ENCODE measurements at regions not wholly inside any gene's neighbourhood (a gene's known extent, or its start where the extent isn't known, plus 50 kb on each side); places are given as distances from the start of the nearest gene placed in this dataset.

DNA sequence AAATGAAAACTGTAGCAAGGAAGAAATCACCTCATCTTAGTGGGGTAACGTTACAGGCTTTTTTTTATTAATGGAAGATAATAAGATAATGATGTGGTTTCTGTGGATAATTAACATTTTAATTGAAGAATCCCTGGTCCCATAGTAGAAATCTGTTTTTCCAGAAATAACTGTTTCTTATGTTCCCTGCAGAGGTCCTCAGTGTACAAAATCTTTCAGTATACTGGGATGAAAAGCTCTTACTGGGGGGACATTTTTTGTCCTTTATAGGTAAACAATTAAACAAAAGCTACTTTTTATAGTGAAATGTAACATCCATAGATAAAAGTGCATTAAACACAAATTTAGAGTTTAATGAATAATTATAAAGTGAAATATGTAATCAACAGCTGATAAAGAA, 312.2 kb downstream of the ATXN7L3B start:
- no peak overlapping the region for H3K4me3 ChIP-seq (ENCODE audit: low read depth, poor library complexity, severe bottlenecking)
- DNase-seq (ENCODE audit: low spot score in 2 of 2) = no peak
- 46 to 54% methylated on average over 1 of the region's 1 CpG for WGBS, 2 donors
- intact Hi-C loops (cut with DNase I; ENCODE audit: low total_unique reads) = no loop called here
- TF ChIP-seq, protein P1, sequence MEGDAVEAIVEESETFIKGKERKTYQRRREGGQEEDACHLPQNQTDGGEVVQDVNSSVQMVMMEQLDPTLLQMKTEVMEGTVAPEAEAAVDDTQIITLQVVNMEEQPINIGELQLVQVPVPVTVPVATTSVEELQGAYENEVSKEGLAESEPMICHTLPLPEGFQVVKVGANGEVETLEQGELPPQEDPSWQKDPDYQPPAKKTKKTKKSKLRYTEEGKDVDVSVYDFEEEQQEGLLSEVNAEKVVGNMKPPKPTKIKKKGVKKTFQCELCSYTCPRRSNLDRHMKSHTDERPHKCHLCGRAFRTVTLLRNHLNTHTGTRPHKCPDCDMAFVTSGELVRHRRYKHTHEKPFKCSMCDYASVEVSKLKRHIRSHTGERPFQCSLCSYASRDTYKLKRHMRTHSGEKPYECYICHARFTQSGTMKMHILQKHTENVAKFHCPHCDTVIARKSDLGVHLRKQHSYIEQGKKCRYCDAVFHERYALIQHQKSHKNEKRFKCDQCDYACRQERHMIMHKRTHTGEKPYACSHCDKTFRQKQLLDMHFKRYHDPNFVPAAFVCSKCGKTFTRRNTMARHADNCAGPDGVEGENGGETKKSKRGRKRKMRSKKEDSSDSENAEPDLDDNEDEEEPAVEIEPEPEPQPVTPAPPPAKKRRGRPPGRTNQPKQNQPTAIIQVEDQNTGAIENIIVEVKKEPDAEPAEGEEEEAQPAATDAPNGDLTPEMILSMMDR (IDR thresholded peaks at IDR 0.05) = no peak
- TF ChIP-seq POLR2A (IDR thresholded peaks at IDR 0.05) = no peak

DNA sequence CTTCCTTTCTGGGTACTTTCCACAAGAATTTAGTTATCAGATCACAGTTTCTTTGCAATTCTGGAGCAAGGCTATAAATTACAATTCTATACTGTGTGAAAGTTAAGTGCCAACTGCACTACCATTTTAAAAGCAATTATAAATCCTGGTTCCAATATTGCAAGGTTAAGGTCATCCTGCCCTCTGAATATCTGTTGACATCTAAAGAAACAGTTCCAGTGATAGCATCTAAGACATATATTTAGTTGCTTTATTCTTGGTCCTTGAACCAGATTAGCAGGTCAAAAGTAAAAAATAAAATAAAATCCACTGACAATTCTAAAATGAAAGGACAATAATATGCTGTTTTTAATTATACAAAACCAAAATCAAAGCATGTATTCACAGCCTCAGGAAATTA, 334.2 kb downstream of the ATXN7L3B start:
- intact Hi-C loops (cut with DNase I; ENCODE audit: low total_unique reads) = no loop called here
- DNase-seq (ENCODE audit: low spot score in 2 of 2) = no peak
- H3K4me3 ChIP-seq (ENCODE audit: low read depth, poor library complexity, severe bottlenecking) = no peak overlapping the region
- TF ChIP-seq, protein P1 (IDR thresholded peaks at IDR 0.05) = no peak
- TF ChIP-seq POLR2A (IDR thresholded peaks at IDR 0.05) = no peak

DNA sequence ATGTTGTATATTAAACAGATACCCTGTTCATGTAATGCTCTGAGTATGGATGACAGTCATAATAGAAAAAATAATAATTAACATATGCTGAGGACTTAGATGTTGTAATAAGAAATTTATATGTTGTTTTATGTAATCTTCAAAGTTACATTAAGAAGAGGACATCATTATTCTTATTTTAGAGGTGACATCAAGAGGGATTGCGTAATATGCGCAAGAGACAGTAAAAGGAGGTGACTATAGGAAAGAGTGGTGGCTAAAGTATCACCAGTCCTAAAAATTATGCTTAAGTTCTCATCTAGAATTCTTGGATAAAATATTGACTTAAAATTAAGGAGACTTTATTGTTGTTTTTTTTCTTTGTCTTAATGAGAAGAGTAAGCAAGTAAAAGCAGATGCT, 323.9 kb downstream of the KCNC2 start:
- DNase-seq (ENCODE audit: low spot score in 2 of 2) = no peak
- no peak for TF ChIP-seq POLR2A (IDR thresholded peaks at IDR 0.05)
- TF ChIP-seq, protein P1 (IDR thresholded peaks at IDR 0.05) = no peak
- 95 to 96% methylated on average over 2 of the region's 2 CpGs for WGBS, 2 donors
- no peak overlapping the region for H3K4me3 ChIP-seq (ENCODE audit: low read depth, poor library complexity, severe bottlenecking)
- intact Hi-C loops (cut with DNase I; ENCODE audit: low total_unique reads) = no loop called here

DNA sequence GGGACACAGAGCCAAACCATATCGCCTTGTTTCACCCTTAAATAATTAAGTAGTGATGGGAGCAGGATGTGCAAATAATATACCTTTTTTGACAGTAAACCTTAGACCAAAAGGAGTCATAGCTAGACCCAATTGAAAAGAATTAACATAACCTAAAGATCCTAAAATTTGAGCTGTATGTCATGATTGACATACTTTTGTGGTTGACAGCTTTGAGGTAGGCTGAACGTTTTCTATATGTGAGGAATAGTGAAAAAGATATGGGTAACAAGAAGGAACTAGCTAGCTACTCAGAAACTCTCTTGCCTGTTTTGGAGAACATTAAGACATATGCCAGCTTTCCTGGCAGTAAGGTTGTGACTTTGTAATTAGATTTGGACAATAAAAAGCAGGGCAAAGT, 320.6 kb downstream of the KCNC2 start:
- no peak for TF ChIP-seq POLR2A (IDR thresholded peaks at IDR 0.05)
- TF ChIP-seq, protein P1 (IDR thresholded peaks at IDR 0.05) = no peak
- 64 to 71% methylated on average over 2 of the region's 2 CpGs for WGBS, 2 donors
- intact Hi-C loops (cut with DNase I; ENCODE audit: low total_unique reads) = no loop called here
- H3K4me3 ChIP-seq (ENCODE audit: low read depth, poor library complexity, severe bottlenecking) = no peak overlapping the region
- no peak for DNase-seq (ENCODE audit: low spot score in 2 of 2)

DNA sequence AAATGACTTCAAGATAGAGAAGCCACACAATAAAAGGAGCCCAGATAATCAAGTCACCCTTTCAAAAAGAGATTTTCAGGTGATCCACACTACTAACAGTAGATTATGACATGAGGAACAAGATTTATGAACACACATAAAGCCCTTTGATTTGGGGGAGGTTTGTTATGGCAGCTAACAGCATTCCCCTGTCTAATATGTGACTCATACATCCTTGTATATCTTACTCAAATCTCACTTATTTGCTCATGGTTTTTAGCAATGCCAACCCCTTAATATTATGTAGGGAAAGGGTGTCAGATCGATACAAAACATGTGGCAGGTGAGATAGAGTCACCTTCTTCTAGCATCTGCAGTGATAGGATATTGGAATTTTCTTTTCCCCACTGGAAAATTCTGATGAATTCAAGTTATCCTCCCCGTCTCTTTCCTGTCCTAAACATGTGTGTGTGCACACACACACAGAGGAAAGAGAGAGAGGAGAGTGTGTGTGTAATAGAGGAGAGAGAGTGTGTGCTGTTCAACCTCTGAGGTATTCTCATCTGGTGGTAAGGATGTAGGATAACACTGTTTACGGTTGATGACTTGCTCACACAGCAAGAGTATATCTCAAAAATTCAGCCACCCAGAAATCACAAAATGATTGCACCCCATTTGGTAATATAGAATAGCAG, 319.9 kb downstream of the KCNC2 start:
- TF ChIP-seq POLR2A (IDR thresholded peaks at IDR 0.05) = no peak
- TF ChIP-seq, protein P1 (IDR thresholded peaks at IDR 0.05) = no peak
- DNase-seq (ENCODE audit: low spot score in 2 of 2) = no peak
- intact Hi-C loops (cut with DNase I; ENCODE audit: low total_unique reads) = no loop called here
- 41 to 42% methylated on average over 3 of the region's 3 CpGs for WGBS, 2 donors
- H3K4me3 ChIP-seq (ENCODE audit: low read depth, poor library complexity, severe bottlenecking) = no peak overlapping the region

DNA sequence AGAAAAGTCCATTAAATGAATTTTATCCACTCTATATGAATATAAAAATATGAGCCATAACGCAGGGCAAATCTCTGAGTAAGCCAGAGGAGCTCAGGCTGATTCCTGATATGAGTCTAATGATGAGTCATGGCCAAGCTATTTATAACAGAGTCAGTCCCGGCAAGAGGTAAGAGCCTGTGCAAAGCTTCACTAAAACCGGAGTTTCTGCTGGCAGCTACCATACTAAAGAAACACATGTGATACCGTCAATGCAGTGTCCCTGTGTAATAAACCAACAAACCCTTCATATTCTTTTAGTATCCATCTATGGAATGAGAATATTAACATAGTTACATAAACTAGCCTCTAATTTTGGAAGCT, 319.4 kb downstream of the KCNC2 start:
- DNase-seq (ENCODE audit: low spot score in 2 of 2) = no peak
- intact Hi-C loops (cut with DNase I; ENCODE audit: low total_unique reads) = no loop called here
- TF ChIP-seq, protein P1 (IDR thresholded peaks at IDR 0.05) = no peak
- no peak for TF ChIP-seq POLR2A (IDR thresholded peaks at IDR 0.05)
- H3K4me3 ChIP-seq (ENCODE audit: low read depth, poor library complexity, severe bottlenecking) = no peak overlapping the region
- 15 to 20% methylated on average over 4 of the region's 4 CpGs for WGBS, 2 donors
